ENCODE measurements at regions not wholly inside any gene's neighbourhood (a gene's known extent, or its start where the extent isn't known, plus 50 kb on each side); places are given as distances from the start of the nearest gene placed in this dataset.

DNA sequence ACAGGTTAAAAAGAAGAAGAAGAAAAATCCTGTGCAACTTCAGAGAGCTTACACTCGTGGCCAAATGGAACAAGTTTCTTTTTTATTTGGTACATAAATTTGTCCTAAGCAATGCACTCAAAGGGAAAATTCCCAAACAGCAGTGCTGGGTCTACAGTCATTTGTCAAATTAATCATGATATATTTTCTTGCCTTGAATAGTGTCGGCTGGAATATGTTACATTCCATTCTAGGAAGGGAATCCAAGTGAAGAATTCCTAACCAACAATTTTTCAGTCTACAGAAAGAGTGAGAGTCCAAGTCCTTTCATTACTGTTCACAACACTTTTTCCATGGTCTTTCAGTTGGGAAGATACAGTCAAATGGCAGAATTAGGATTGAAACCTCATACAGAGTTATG lies 63.9 kb downstream of the HAND2 start:
- TF ChIP-seq, protein P1, sequence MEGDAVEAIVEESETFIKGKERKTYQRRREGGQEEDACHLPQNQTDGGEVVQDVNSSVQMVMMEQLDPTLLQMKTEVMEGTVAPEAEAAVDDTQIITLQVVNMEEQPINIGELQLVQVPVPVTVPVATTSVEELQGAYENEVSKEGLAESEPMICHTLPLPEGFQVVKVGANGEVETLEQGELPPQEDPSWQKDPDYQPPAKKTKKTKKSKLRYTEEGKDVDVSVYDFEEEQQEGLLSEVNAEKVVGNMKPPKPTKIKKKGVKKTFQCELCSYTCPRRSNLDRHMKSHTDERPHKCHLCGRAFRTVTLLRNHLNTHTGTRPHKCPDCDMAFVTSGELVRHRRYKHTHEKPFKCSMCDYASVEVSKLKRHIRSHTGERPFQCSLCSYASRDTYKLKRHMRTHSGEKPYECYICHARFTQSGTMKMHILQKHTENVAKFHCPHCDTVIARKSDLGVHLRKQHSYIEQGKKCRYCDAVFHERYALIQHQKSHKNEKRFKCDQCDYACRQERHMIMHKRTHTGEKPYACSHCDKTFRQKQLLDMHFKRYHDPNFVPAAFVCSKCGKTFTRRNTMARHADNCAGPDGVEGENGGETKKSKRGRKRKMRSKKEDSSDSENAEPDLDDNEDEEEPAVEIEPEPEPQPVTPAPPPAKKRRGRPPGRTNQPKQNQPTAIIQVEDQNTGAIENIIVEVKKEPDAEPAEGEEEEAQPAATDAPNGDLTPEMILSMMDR (IDR thresholded peaks at IDR 0.05; ENCODE audit: insufficient read depth in 1 of 2, low read depth in 1 of 2, low read length in 1 of 2, severe bottlenecking in 1 of 2, unreplicated experiment in 1 of 2), result no peak

DNA sequence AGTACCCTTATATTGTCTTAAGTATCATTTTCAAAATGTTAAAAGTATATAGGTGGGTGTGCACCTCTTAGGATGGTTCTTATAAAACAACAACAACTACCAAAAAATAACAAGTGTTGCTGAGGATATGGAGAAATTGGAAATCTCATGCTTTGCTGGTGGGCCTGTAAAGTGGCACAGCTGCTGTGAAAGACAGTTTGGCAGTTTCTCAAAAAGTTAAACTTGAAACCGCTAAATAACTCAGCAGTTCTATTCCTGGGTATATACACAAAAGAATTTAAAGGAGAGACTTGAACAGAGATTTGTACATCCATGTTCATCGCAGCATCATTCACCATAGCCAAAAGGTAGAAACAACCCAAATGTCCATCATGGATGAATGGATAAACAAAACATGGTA lies 65.5 kb downstream of the HAND2 start:
- Histone ChIP-seq H3K4me3 (ENCODE audit: low read depth, low read length) (no peak overlapping the region), H3K36me3 (ENCODE audit: control insufficient read depth, insufficient read depth, low read length) (no peaks in the 10 kb centered on the region), H3K27me3 (replicated peaks; ENCODE audit: control insufficient read depth, insufficient read depth, low read length) (no peaks in the 10 kb centered on the region), H3K4me1 (no peaks in the 10 kb centered on the region), H3K9me3 (no peaks in the 10 kb centered on the region)
- H3K4me1 Mint-ChIP-seq (ENCODE audit: low read depth, unreplicated experiment), result no peaks in the 10 kb centered on the region
- no TSS peak for BruUV-seq (replicated peaks)
- no peak overlapping the region for H3K4me3 Mint-ChIP-seq (ENCODE audit: unreplicated experiment)
- H3K9me3 Mint-ChIP-seq (ENCODE audit: unreplicated experiment), result no peaks in the 10 kb centered on the region
- POLR2A ChIA-PET, result no interaction called here
- H3K27ac Mint-ChIP-seq (ENCODE audit: unreplicated experiment), result no peak overlapping the region
- H3K36me3 Mint-ChIP-seq (ENCODE audit: insufficient read depth, unreplicated experiment), result no peaks in the 10 kb centered on the region
- no peak for DNase-seq
- peaks cover 2% of the 10 kb centered on the region for H3K27me3 Mint-ChIP-seq (ENCODE audit: insufficient read depth, unreplicated experiment)
- CTCF ChIA-PET, result no interaction called here
- intact Hi-C loops (cut with micrococcal nuclease; ENCODE audit: unreplicated experiment), result no loop called here
- TF ChIP-seq, protein P1 (IDR thresholded peaks at IDR 0.05; ENCODE audit: insufficient read depth in 1 of 2, low read depth in 1 of 2, low read length in 1 of 2, severe bottlenecking in 1 of 2, unreplicated experiment in 1 of 2), result no peak

More for the DNA sequence above, 63.9 kb downstream of the HAND2 start:
- H3K36me3 ChIP-seq (ENCODE audit: control insufficient read depth, insufficient read depth, low read length), result no peaks in the 10 kb centered on the region
- Mint-ChIP-seq H3K27me3 (ENCODE audit: insufficient read depth, unreplicated experiment) (peaks cover 5% of the 10 kb centered on the region), H3K36me3 (ENCODE audit: insufficient read depth, unreplicated experiment) (no peaks in the 10 kb centered on the region), H3K4me3 (ENCODE audit: unreplicated experiment) (no peak overlapping the region), H3K4me1 (ENCODE audit: low read depth, unreplicated experiment) (no peaks in the 10 kb centered on the region), H3K9me3 (ENCODE audit: unreplicated experiment) (no peaks in the 10 kb centered on the region), H3K27ac (ENCODE audit: unreplicated experiment) (no peak overlapping the region)
- intact Hi-C loops (cut with micrococcal nuclease; ENCODE audit: unreplicated experiment), result no loop called here
- DNase-seq, result no peak
- no peaks in the 10 kb centered on the region for H3K4me1 ChIP-seq
- no TSS peak for BruUV-seq (replicated peaks)
- H3K27me3 ChIP-seq (replicated peaks; ENCODE audit: control insufficient read depth, insufficient read depth, low read length), result no peaks in the 10 kb centered on the region
- H3K9me3 ChIP-seq, result no peaks in the 10 kb centered on the region
- H3K4me3 ChIP-seq (ENCODE audit: low read depth, low read length), result no peak overlapping the region
- CTCF ChIA-PET, result no interaction called here
- POLR2A ChIA-PET, result no interaction called here

DNA sequence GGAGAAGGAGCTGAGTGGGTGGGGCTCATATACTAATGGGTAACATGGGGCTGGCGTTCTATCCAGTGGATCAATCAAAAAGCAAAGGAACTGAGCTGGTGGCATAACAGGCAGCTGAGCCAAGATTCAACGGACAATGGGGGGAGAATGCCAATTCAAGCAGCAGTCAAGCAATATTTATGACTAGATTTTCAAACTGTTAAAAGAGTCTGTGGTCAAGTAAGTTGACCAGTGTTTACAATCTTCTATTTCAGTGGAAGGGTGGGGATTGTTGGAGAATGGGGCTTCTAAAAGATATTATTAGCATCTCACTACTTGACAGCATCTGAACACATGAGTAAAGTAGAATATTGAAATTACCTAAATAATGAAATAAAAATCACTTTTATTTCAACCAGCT lies 64.9 kb upstream of the SCRG1 start:
- Mint-ChIP-seq H3K4me3 (ENCODE audit: unreplicated experiment) (no peak overlapping the region), H3K36me3 (ENCODE audit: insufficient read depth, unreplicated experiment) (no peaks in the 10 kb centered on the region), H3K27ac (ENCODE audit: unreplicated experiment) (no peak overlapping the region), H3K27me3 (ENCODE audit: insufficient read depth, unreplicated experiment) (peaks cover 2% of the 10 kb centered on the region), H3K9me3 (ENCODE audit: unreplicated experiment) (no peaks in the 10 kb centered on the region), H3K4me1 (ENCODE audit: low read depth, unreplicated experiment) (no peaks in the 10 kb centered on the region)
- CTCF ChIA-PET, result no interaction called here
- no peaks in the 10 kb centered on the region for H3K27me3 ChIP-seq (replicated peaks; ENCODE audit: control insufficient read depth, insufficient read depth, low read length)
- H3K9me3 ChIP-seq, result no peaks in the 10 kb centered on the region
- no peak for DNase-seq
- no peak overlapping the region for H3K4me3 ChIP-seq (ENCODE audit: low read depth, low read length)
- BruUV-seq (replicated peaks), result no TSS peak
- no peaks in the 10 kb centered on the region for H3K36me3 ChIP-seq (ENCODE audit: control insufficient read depth, insufficient read depth, low read length)
- TF ChIP-seq, protein P1 (IDR thresholded peaks at IDR 0.05; ENCODE audit: insufficient read depth in 1 of 2, low read depth in 1 of 2, low read length in 1 of 2, severe bottlenecking in 1 of 2, unreplicated experiment in 1 of 2), result no peak
- no peaks in the 10 kb centered on the region for H3K4me1 ChIP-seq
- intact Hi-C loops (cut with micrococcal nuclease; ENCODE audit: unreplicated experiment), result no loop called here
- POLR2A ChIA-PET, result no interaction called here

All from Caco-2 (cell line).